Lower lobe of right lung (tissue), 2 donors: ENCODE measurements at regions not wholly inside any gene's neighbourhood (a gene's known extent, or its start where the extent isn't known, plus 50 kb on each side); places are given as distances from the start of the nearest gene placed in this dataset.

Experiments
- ATAC-seq, 2 donors: fragments of 200-7000 bp; cut with Tn5 transposase; one replicate each; pipeline ENCODE4 v1.9.1; 2020 to 2022; ENCODE audit warnings: mild to moderate bottlenecking in 2 of 2, moderate library complexity in 2 of 2
- DNase-seq: peaks from one replicate; pipeline ENCODE4 v3.0.0-alpha.2; 2020
- H3K27ac ChIP-seq: fragments of 200-600 bp; one replicate; pipeline ENCODE4 v1.8.0; 2022
- H3K27me3 ChIP-seq: fragments of 200-600 bp; one replicate; pipeline ENCODE4 v1.8.0; 2022; ENCODE audit warnings: low read depth
- H3K36me3 ChIP-seq: fragments of 200-600 bp; one replicate; pipeline ENCODE4 v1.8.0; 2022; ENCODE audit warnings: mild to moderate bottlenecking
- H3K4me1 ChIP-seq: fragments of 200-600 bp; one replicate; pipeline ENCODE4 v1.8.0; 2022
- H3K4me3 ChIP-seq: fragments of 200-600 bp; one replicate; pipeline ENCODE4 v1.8.0; 2022; ENCODE audit warnings: mild to moderate bottlenecking
- H3K9me3 ChIP-seq: fragments of 200-600 bp; one replicate; pipeline ENCODE4 v1.8.0; 2022
- CTCF ChIP-seq: fragments of 200-600 bp; IDR thresholded peaks from one replicate; pipeline ENCODE4 v1.8.0; 2022; ENCODE audit warnings: antibody characterized with exemption, mild to moderate bottlenecking
- intact Hi-C: fragments of 100-400 bp; cut with DNase I; formaldehyde crosslinking; loops from one replicate; pipeline ENCODE4 v1.11.0; 2022
- donor health status: DM: no; HTN: yes; CAD: no; lungs with severe emphysema.

GRCh38 chr10:90589825-90590224, 268.0 kb downstream of the HTR7 start:
- no peak for ATAC-seq
- no peak for TF ChIP-seq CTCF
- intact Hi-C loops: no loop called here

GRCh38 chr10:90591629-90592028, 266.2 kb downstream of the HTR7 start:
- no peak for TF ChIP-seq CTCF
- H3K9me3 ChIP-seq: no peaks in the 10 kb centered on the region
- H3K36me3 ChIP-seq: no peaks in the 10 kb centered on the region
- H3K27ac ChIP-seq: no peak overlapping the region
- intact Hi-C loops: no loop called here
- H3K4me3 ChIP-seq: no peak overlapping the region
- DNase-seq (no peak), ATAC-seq (no peak)
- H3K4me1 ChIP-seq: no peaks in the 10 kb centered on the region
- H3K27me3 ChIP-seq: no peaks in the 10 kb centered on the region

More at GRCh38 chr10:90589825-90590224, 268.0 kb downstream of the HTR7 start:
- no peak overlapping the region for H3K27ac ChIP-seq
- no peaks in the 10 kb centered on the region for H3K27me3 ChIP-seq
- H3K9me3 ChIP-seq: no peaks in the 10 kb centered on the region
- no peaks in the 10 kb centered on the region for H3K4me1 ChIP-seq
- no peak overlapping the region for H3K4me3 ChIP-seq
- DNase-seq: no peak
- no peaks in the 10 kb centered on the region for H3K36me3 ChIP-seq

- intact Hi-C loops: no loop called here
- Histone ChIP-seq H3K4me1 (no peaks in the 10 kb centered on the region), H3K27me3 (no peaks in the 10 kb centered on the region), H3K36me3 (no peaks in the 10 kb centered on the region), H3K27ac (no peak overlapping the region), H3K4me3 (no peak overlapping the region), H3K9me3 (no peaks in the 10 kb centered on the region)
- TF ChIP-seq CTCF: peak; percentile 37
- ATAC-seq (peak; percentile 29 to 64), DNase-seq (no peak)
Measured at GRCh38 chr10:90592638-90593302, 265.1 kb downstream of the HTR7 start.

- H3K27ac ChIP-seq: no peak overlapping the region
- ATAC-seq (no peak), DNase-seq (no peak)
- TF ChIP-seq CTCF: no peak
- peaks cover 3% of the 10 kb centered on the region for H3K4me1 ChIP-seq
- H3K9me3 ChIP-seq: no peaks in the 10 kb centered on the region
- H3K36me3 ChIP-seq: no peaks in the 10 kb centered on the region
- H3K27me3 ChIP-seq: no peaks in the 10 kb centered on the region
- intact Hi-C loops: no loop called here
- no peak overlapping the region for H3K4me3 ChIP-seq
Measured at GRCh38 chr10:90598513-90598912, 259.3 kb downstream of the HTR7 start.

GRCh38 chr10:90602862-90603610, 254.8 kb downstream of the HTR7 start:
- no peaks in the 10 kb centered on the region for H3K27me3 ChIP-seq
- H3K4me1 ChIP-seq: peaks cover 3% of the 10 kb centered on the region
- H3K9me3 ChIP-seq: no peaks in the 10 kb centered on the region
- DNase-seq: no peak
- no peak overlapping the region for H3K27ac ChIP-seq
- no peaks in the 10 kb centered on the region for H3K36me3 ChIP-seq
- H3K4me3 ChIP-seq: no peak overlapping the region
- TF ChIP-seq CTCF: no peak
- no peak for ATAC-seq
- intact Hi-C loops: no loop called here
